ENCODE measurements at regions not wholly inside any gene's neighbourhood (a gene's known extent, or its start where the extent isn't known, plus 50 kb on each side); places are given as distances from the start of the nearest gene placed in this dataset.

- no peak overlapping the region for H2AFZ ChIP-seq (ENCODE audit: low read depth, low read length)
- H3K4me1 ChIP-seq (ENCODE audit: control insufficient read depth, extremely low read depth, insufficient read depth, low read length) = no peaks in the 10 kb centered on the region
- no peak for TF ChIP-seq MYC (IDR thresholded peaks at IDR 0.05; ENCODE audit: low read depth, low read length)
- TF ChIP-seq POLR2AphosphoS5 (IDR thresholded peaks at IDR 0.05; ENCODE audit: insufficient read depth, low read depth, low read length) = no peak
- no peak for TF ChIP-seq GATA2 (IDR thresholded peaks at IDR 0.05; ENCODE audit: insufficient read depth, insufficient read length, low read depth, low read length)
- TF ChIP-seq FOS (IDR thresholded peaks at IDR 0.05; ENCODE audit: borderline replicate concordance, insufficient read depth, low read length) = no peak
- TF ChIP-seq EZH2 (IDR thresholded peaks at IDR 0.05; ENCODE audit: borderline replicate concordance, low read depth, low read length, severe bottlenecking) = no peak
- no peak for TF ChIP-seq JUN (IDR thresholded peaks at IDR 0.05; ENCODE audit: borderline replicate concordance, insufficient read depth, insufficient read length, low read depth)
- TF ChIP-seq MAX (IDR thresholded peaks at IDR 0.05; ENCODE audit: insufficient read depth, insufficient read length) = no peak
- TF ChIP-seq CTCF (IDR thresholded peaks at IDR 0.05; ENCODE audit: extremely low read depth in 1 of 2, insufficient read depth in 1 of 2, low read depth in 1 of 2, low read length in 2 of 2) = no peak
- TF ChIP-seq POLR2A (IDR thresholded peaks at IDR 0.05; ENCODE audit: low read depth, low read length) = no peak
- H3K36me3 ChIP-seq (ENCODE audit: control insufficient read depth in 2 of 2, extremely low read depth in 1 of 2, insufficient read depth in 2 of 2, low read length in 2 of 2) = no peaks in the 10 kb centered on the region
- no peak overlapping the region for H3K4me2 ChIP-seq (ENCODE audit: insufficient read depth, low read length)
- ChIA-PET POLR2A (no interaction called here), CTCF (interaction anchor here (1.0 to 3.0 kb wide), 4 partner anchors 27 to 603 kb away, joined by 3 to 11 read pairs (median 6); no protein-coding TSS in a partner anchor)
- H3K4me3 ChIP-seq (replicated peaks in 1 of 3; ENCODE audit: insufficient read depth in 1 of 3, low read depth in 1 of 3, low read length in 3 of 3) = no peak overlapping the region
- H3K27ac ChIP-seq (ENCODE audit: insufficient read depth, low read depth, low read length) = no peak overlapping the region
- no TSS peak for BruUV-seq (replicated peaks)
- H3K9me1 ChIP-seq (replicated peaks; ENCODE audit: control insufficient read depth, extremely low read depth, insufficient read depth, low read length) = no peaks in the 10 kb centered on the region
- intact Hi-C loops (cut with micrococcal nuclease) = no loop called here
- H4K20me1 ChIP-seq (replicated peaks; ENCODE audit: control insufficient read depth, extremely low read depth, insufficient read depth, low read length) = no peaks in the 10 kb centered on the region
- no peaks in the 10 kb centered on the region for H3K79me2 ChIP-seq (ENCODE audit: control insufficient read depth, insufficient read depth, low read length)
- H3K27me3 ChIP-seq (ENCODE audit: control insufficient read depth in 2 of 2, insufficient read depth in 2 of 2, low read length in 2 of 2) = no peaks in the 10 kb centered on the region
- dilution Hi-C loops (cut with MboI; ENCODE audit: extremely low pct_ligation_motif_present, low sequenced_read_pairs) = no loop called here
- DNase-seq (ENCODE audit: low read depth, low spot score) (no peak), FAIRE-seq (no peak)
- no peak overlapping the region for H3K9ac ChIP-seq (replicated peaks; ENCODE audit: extremely low read depth, insufficient read depth, low read length)
- no peaks in the 10 kb centered on the region for H3K9me3 ChIP-seq (replicated peaks; ENCODE audit: control insufficient read depth, insufficient read depth, low read length)
Measured at GRCh38 chr2:235143789-235144188, 192.0 kb downstream of the SH3BP4 start.
